HEK293T (cell line): ENCODE measurements at regions not wholly inside any gene's neighbourhood (a gene's known extent, or its start where the extent isn't known, plus 50 kb on each side); places are given as distances from the start of the nearest gene placed in this dataset.

Experiments
- BHLHE40 ChIP-seq: fragments of 450-650 bp; IDR thresholded peaks from 2 replicates; pipeline ENCODE4 v1.6.1; 2016; ENCODE audit warnings: mild to moderate bottlenecking, moderate library complexity, borderline replicate concordance
- CTBP1 ChIP-seq: fragments of 450-650 bp; IDR thresholded peaks from 2 replicates; pipeline ENCODE4 v1.6.1; 2016; ENCODE audit warnings: borderline replicate concordance
- ELF4 ChIP-seq: fragments of 450-650 bp; IDR thresholded peaks from 2 replicates; pipeline ENCODE4 v1.6.1; 2017; ENCODE audit warnings: antibody characterized with exemption
- FOXA1 ChIP-seq: fragments of 450-650 bp; IDR thresholded peaks from 2 replicates; pipeline ENCODE4 v1.6.1; 2016; ENCODE audit warnings: mild to moderate bottlenecking
- FOXK2 ChIP-seq: fragments of 450-650 bp; IDR thresholded peaks from 2 replicates; pipeline ENCODE4 v1.6.1; 2016; ENCODE audit warnings: mild to moderate bottlenecking
- FOXM1 ChIP-seq: fragments of 450-650 bp; IDR thresholded peaks from 2 replicates; pipeline ENCODE4 v1.6.1; 2017; ENCODE audit warnings: mild to moderate bottlenecking, borderline replicate concordance
- HDGF ChIP-seq: fragments of 450-650 bp; IDR thresholded peaks from 2 replicates; pipeline ENCODE4 v1.6.1; 2017; ENCODE audit warnings: antibody characterized with exemption, borderline replicate concordance
- L3MBTL2 ChIP-seq: fragments of 450-650 bp; conservative IDR thresholded peaks from 2 replicates; pipeline ENCODE4 v1.6.1; 2016; ENCODE audit warnings: mild to moderate bottlenecking
- LEF1 ChIP-seq: fragments of 450-650 bp; IDR thresholded peaks from 2 replicates; pipeline ENCODE4 v1.6.1; 2017; ENCODE audit warnings: mild to moderate bottlenecking, borderline replicate concordance
- SP1 ChIP-seq: fragments of 450-650 bp; IDR thresholded peaks from 2 replicates; pipeline ENCODE4 v1.6.1; 2017
- SUZ12 ChIP-seq: fragments of 450-650 bp; IDR thresholded peaks from 2 replicates; pipeline ENCODE4 v1.6.1; 2016; ENCODE audit warnings: mild to moderate bottlenecking
- TARDBP ChIP-seq: fragments of 450-650 bp; IDR thresholded peaks from 2 replicates; pipeline ENCODE4 v1.6.1; 2016
- ZNF384 ChIP-seq: fragments of 450-650 bp; IDR thresholded peaks from 2 replicates; pipeline ENCODE4 v1.6.1; 2016

- TF ChIP-seq SUZ12, result no peak
- TF ChIP-seq FOXK2, result no peak
- TF ChIP-seq FOXM1, result no peak
- no peak for TF ChIP-seq SP1
- no peak for TF ChIP-seq HDGF
- TF ChIP-seq FOXA1, result no peak
- no peak for TF ChIP-seq ELF4
- TF ChIP-seq CTBP1, result no peak
- no peak for TF ChIP-seq TARDBP
- no peak for TF ChIP-seq LEF1
- TF ChIP-seq L3MBTL2, result no peak
- no peak for TF ChIP-seq ZNF384
- TF ChIP-seq BHLHE40, result no peak
Observed at GRCh38 chr9:117869712-117870111, 165.5 kb downstream of the TLR4 start.
